H9 (cell line): ENCODE measurements at regions not wholly inside any gene's neighbourhood (a gene's known extent, or its start where the extent isn't known, plus 50 kb on each side); places are given as distances from the start of the nearest gene placed in this dataset.

Source experiments
- DNase-seq: peaks from one replicate; pipeline ENCODE4 v3.0.0-alpha.2; 2017
- H2AFZ ChIP-seq: one replicate; pipeline ENCODE4 v1.6.1; 2013; ENCODE audit warnings: mild to moderate bottlenecking, low read length, control low read depth, moderate library complexity
- H2AK5ac ChIP-seq: 2 replicates; pipeline ENCODE4 v1.6.1; 2013; ENCODE audit warnings: low read length, control low read depth, mixed read lengths; ENCODE audit not compliant: insufficient read length
- H2BK120ac ChIP-seq: one replicate; pipeline ENCODE4 v1.6.1; 2013; ENCODE audit warnings: low read depth, mild to moderate bottlenecking, low read length, control low read depth, inconsistent platforms; ENCODE audit not compliant: poor library complexity, severe bottlenecking
- H2BK12ac ChIP-seq: 2 replicates; pipeline ENCODE4 v1.6.1; 2013; ENCODE audit warnings: low read length, control low read depth, mixed read lengths, low read depth; ENCODE audit not compliant: insufficient read length
- H2BK15ac ChIP-seq: 2 replicates; pipeline ENCODE4 v1.6.1; 2013; ENCODE audit warnings: low read depth, low read length, control low read depth
- H2BK20ac ChIP-seq: one replicate; pipeline ENCODE4 v1.6.1; 2013; ENCODE audit warnings: low read depth, mild to moderate bottlenecking, low read length, control low read depth, inconsistent platforms; ENCODE audit not compliant: poor library complexity, severe bottlenecking
- H2BK5ac ChIP-seq: 2 replicates; pipeline ENCODE4 v1.6.1; 2013; ENCODE audit warnings: low read length, control low read depth, mixed read lengths; ENCODE audit not compliant: insufficient read length
- H3K14ac ChIP-seq: 2 replicates; pipeline ENCODE4 v1.6.1; 2013; ENCODE audit warnings: low read length, control low read depth; ENCODE audit not compliant: insufficient read depth
- H3K18ac ChIP-seq: 2 replicates; pipeline ENCODE4 v1.6.1; 2013; ENCODE audit warnings: low read depth, mild to moderate bottlenecking, mixed read lengths, low read length, control low read depth; ENCODE audit not compliant: insufficient read length
- H3K23ac ChIP-seq: 2 replicates; pipeline ENCODE4 v1.6.1; 2013; ENCODE audit warnings: low read length, control low read depth, mixed read lengths, low read depth; ENCODE audit not compliant: insufficient read length
- H3K23me2 ChIP-seq: 2 replicates; pipeline ENCODE4 v1.6.1; 2013; ENCODE audit warnings: low read depth, mild to moderate bottlenecking, mixed read lengths, low read length, control low read depth; ENCODE audit not compliant: insufficient read length, poor library complexity, severe bottlenecking
- H3K27ac ChIP-seq: 2 replicates; pipeline ENCODE4 v1.5.1; 2013; ENCODE audit warnings: low read length, control low read depth, mixed read lengths, low read depth; ENCODE audit not compliant: insufficient read length
- H3K27me3 ChIP-seq: 2 replicates; pipeline ENCODE4 v1.6.1; 2013; ENCODE audit warnings: low read length, control low read depth, inconsistent platforms; ENCODE audit not compliant: insufficient read depth
- H3K4ac ChIP-seq: 2 replicates; pipeline ENCODE4 v1.6.1; 2013; ENCODE audit warnings: low read depth, mild to moderate bottlenecking, control low read depth, inconsistent platforms, low read length, moderate library complexity
- H3K4me1 ChIP-seq: 2 replicates; pipeline ENCODE4 v1.6.1; 2013; ENCODE audit warnings: low read length, control low read depth, inconsistent platforms; ENCODE audit not compliant: insufficient read depth
- H3K4me2 ChIP-seq: 2 replicates; pipeline ENCODE4 v1.6.1; 2013; ENCODE audit warnings: low read length, control low read depth, mixed read lengths; ENCODE audit not compliant: insufficient read length, insufficient read depth
- H3K56ac ChIP-seq: 2 replicates; pipeline ENCODE4 v1.6.1; 2013; ENCODE audit warnings: low read depth, mild to moderate bottlenecking, mixed read lengths, low read length, control low read depth; ENCODE audit not compliant: insufficient read length
- H3K79me1 ChIP-seq: 2 replicates; pipeline ENCODE4 v1.6.1; 2013; ENCODE audit warnings: low read depth, mild to moderate bottlenecking, moderate library complexity, low read length, control low read depth, inconsistent platforms; ENCODE audit not compliant: insufficient read depth, poor library complexity, severe bottlenecking
- H3K79me2 ChIP-seq: 2 replicates; pipeline ENCODE4 v1.6.1; 2013; ENCODE audit warnings: low read length, control low read depth, inconsistent platforms; ENCODE audit not compliant: insufficient read depth
- H3K9ac ChIP-seq: 2 replicates; pipeline ENCODE4 v1.6.1; 2013; ENCODE audit warnings: low read length, control low read depth, mixed read lengths; ENCODE audit not compliant: insufficient read length; ENCODE audit errors: extremely low read depth
- H3K9me3 ChIP-seq: one replicate; pipeline ENCODE4 v1.6.1; 2013; ENCODE audit warnings: low read depth, low read length, inconsistent platforms; ENCODE audit not compliant: control insufficient read depth
- H3T11ph ChIP-seq: one replicate; pipeline ENCODE4 v1.6.1; 2013; ENCODE audit warnings: mild to moderate bottlenecking, low read length, control low read depth, inconsistent platforms
- H4K20me1 ChIP-seq: one replicate; pipeline ENCODE4 v1.6.1; 2013; ENCODE audit not compliant: control insufficient read depth, insufficient read length, insufficient read depth
- H4K5ac ChIP-seq: 2 replicates; pipeline ENCODE4 v1.6.1; 2013; ENCODE audit warnings: low read depth, mild to moderate bottlenecking, mixed read lengths, low read length, control low read depth; ENCODE audit not compliant: insufficient read length
- H4K8ac ChIP-seq: replicated peaks from 2 replicates; pipeline ENCODE4 v1.6.1; 2013; ENCODE audit warnings: low read length, control low read depth, mixed read lengths, low read depth; ENCODE audit not compliant: insufficient read length
- H4K91ac ChIP-seq: 2 replicates; pipeline ENCODE4 v1.6.1; 2013; ENCODE audit warnings: low read depth, mild to moderate bottlenecking, moderate library complexity, mixed read lengths, low read length, control low read depth; ENCODE audit not compliant: insufficient read length
- H3K27ac Mint-ChIP-seq, 3 experiments: 2 replicates in 2 of 3; 3 replicates in 1 of 3; pipeline ENCODE4 v1.8.0; 2020 to 2021; ENCODE audit warnings: mixed read lengths in 3 of 3, mild to moderate bottlenecking in 1 of 3, moderate library complexity in 1 of 3
- H3K27me3 Mint-ChIP-seq: 2 replicates; pipeline ENCODE4 v1.8.0; 2021; ENCODE audit warnings: low read depth, mild to moderate bottlenecking, moderate library complexity, mixed read lengths
- H3K36me3 Mint-ChIP-seq, 3 experiments: 2 replicates in 2 of 3; 3 replicates in 1 of 3; pipeline ENCODE4 v1.8.0; 2020 to 2021; ENCODE audit warnings: low read depth in 3 of 3, mixed read lengths in 3 of 3; ENCODE audit not compliant: insufficient read depth in 1 of 3
- H3K4me1 Mint-ChIP-seq, 2 experiments: 2 replicates each; pipeline ENCODE4 v1.8.0; 2020; ENCODE audit warnings: mixed read lengths in 2 of 2
- H3K4me3 Mint-ChIP-seq, 2 experiments: 2 replicates in 1 of 2; 3 replicates in 1 of 2; pipeline ENCODE4 v1.8.0; 2020 to 2021; ENCODE audit warnings: mild to moderate bottlenecking in 2 of 2, mixed read lengths in 2 of 2, moderate library complexity in 1 of 2
- H3K9me3 Mint-ChIP-seq, 2 experiments: 2 replicates in 1 of 2; 3 replicates in 1 of 2; pipeline ENCODE4 v1.8.0; 2020; ENCODE audit warnings: mild to moderate bottlenecking in 2 of 2, mixed read lengths in 2 of 2, moderate library complexity in 1 of 2
- TF ChIP-seq, protein P1 (sequence below): fragments of 200-600 bp; sonication (generic); conservative IDR thresholded peaks from 3 replicates; pipeline ENCODE4 v1.8.0; 2021; ENCODE audit warnings: antibody characterized with exemption, mild to moderate bottlenecking

DNA sequence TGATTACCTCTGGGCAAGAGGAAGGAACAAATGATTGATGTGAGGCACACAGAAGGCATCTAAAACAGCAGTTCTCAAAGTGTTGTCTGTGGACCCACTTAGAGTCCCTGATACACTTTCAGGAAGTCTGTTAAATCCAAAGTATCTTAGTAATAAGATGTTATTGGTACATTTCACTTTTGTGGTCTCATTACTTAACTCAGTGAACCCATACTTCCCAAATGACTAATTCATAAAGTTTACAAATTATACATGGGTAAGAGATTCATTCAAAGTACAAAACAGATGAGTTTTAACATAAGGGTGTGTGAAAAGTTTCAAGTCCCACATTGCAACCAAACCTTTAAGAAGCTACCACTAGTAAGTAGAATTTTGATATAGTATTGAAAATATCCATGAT lies 440.5 kb downstream of the NUP35 start:
- no peaks in the 10 kb centered on the region for H3K36me3 Mint-ChIP-seq
- Histone ChIP-seq H3K4me2 (no peak overlapping the region), H3K14ac (no peak overlapping the region), H3K4me1 (no peaks in the 10 kb centered on the region), H4K8ac (no peak overlapping the region), H3K27me3 (no peaks in the 10 kb centered on the region), H3K56ac (no peak overlapping the region), H3K18ac (no peak overlapping the region), H4K5ac (no peak overlapping the region), H3K9me3 (no peaks in the 10 kb centered on the region), H3K9ac (no peak overlapping the region), H3T11ph (no peak overlapping the region), H3K79me2 (no peaks in the 10 kb centered on the region), H3K23ac (no peak overlapping the region), H4K20me1 (no peaks in the 10 kb centered on the region), H2AK5ac (no peak overlapping the region), H2BK20ac (no peak overlapping the region), H4K91ac (no peak overlapping the region), H2BK15ac (no peak overlapping the region), H2AFZ (no peak overlapping the region), H3K79me1 (no peaks in the 10 kb centered on the region), H2BK5ac (no peak overlapping the region), H2BK12ac (no peak overlapping the region), H3K27ac (no peak overlapping the region), H3K4ac (no peak overlapping the region), H3K23me2 (no peaks in the 10 kb centered on the region), H2BK120ac (no peak overlapping the region)
- H3K27me3 Mint-ChIP-seq: no peaks in the 10 kb centered on the region
- no peak for DNase-seq
- H3K4me3 Mint-ChIP-seq: no peak overlapping the region
- TF ChIP-seq, protein P1, sequence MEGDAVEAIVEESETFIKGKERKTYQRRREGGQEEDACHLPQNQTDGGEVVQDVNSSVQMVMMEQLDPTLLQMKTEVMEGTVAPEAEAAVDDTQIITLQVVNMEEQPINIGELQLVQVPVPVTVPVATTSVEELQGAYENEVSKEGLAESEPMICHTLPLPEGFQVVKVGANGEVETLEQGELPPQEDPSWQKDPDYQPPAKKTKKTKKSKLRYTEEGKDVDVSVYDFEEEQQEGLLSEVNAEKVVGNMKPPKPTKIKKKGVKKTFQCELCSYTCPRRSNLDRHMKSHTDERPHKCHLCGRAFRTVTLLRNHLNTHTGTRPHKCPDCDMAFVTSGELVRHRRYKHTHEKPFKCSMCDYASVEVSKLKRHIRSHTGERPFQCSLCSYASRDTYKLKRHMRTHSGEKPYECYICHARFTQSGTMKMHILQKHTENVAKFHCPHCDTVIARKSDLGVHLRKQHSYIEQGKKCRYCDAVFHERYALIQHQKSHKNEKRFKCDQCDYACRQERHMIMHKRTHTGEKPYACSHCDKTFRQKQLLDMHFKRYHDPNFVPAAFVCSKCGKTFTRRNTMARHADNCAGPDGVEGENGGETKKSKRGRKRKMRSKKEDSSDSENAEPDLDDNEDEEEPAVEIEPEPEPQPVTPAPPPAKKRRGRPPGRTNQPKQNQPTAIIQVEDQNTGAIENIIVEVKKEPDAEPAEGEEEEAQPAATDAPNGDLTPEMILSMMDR: no peak
- no peaks in the 10 kb centered on the region for H3K9me3 Mint-ChIP-seq
- no peak overlapping the region for H3K27ac Mint-ChIP-seq
- H3K4me1 Mint-ChIP-seq: no peaks in the 10 kb centered on the region
